ENCODE measurements at regions not wholly inside any gene's neighbourhood (a gene's known extent, or its start where the extent isn't known, plus 50 kb on each side); places are given as distances from the start of the nearest gene placed in this dataset.

- Histone ChIP-seq H3K27me3 (ENCODE audit: low read depth) (no peaks in the 10 kb centered on the region), H3K4me1 (no peaks in the 10 kb centered on the region), H3K4me3 (no peak overlapping the region), H3K36me3 (replicated peaks) (no peaks in the 10 kb centered on the region), H3K9me3 (no peaks in the 10 kb centered on the region)
- no peak for DNase-seq (ENCODE audit: low spot score in 2 of 2)
- in situ Hi-C loops (cut with MboI; ENCODE audit: low sequenced_read_pairs), result no loop called here
These were observed 125.4 kb downstream of the RNASET2 start for GRCh38 chr6:166830891-166831363.

- Histone ChIP-seq H3K4me1 (no peaks in the 10 kb centered on the region), H3K27me3 (ENCODE audit: low read depth) (no peaks in the 10 kb centered on the region), H3K4me3 (no peak overlapping the region), H3K9me3 (no peaks in the 10 kb centered on the region), H3K36me3 (replicated peaks) (no peaks in the 10 kb centered on the region)
- DNase-seq (ENCODE audit: low spot score in 2 of 2), result no peak
- in situ Hi-C loops (cut with MboI; ENCODE audit: low sequenced_read_pairs), result no loop called here
These were observed 126.0 kb downstream of the RNASET2 start for GRCh38 chr6:166830185-166830890.

GRCh38 chr6:166826264-166826663 is 130.1 kb downstream of the RNASET2 start:
- Histone ChIP-seq H3K4me3 (no peak overlapping the region), H3K4me1 (no peaks in the 10 kb centered on the region)
- DNase-seq (ENCODE audit: low spot score in 2 of 2), result no peak

GRCh38 chr6:166825553-166826145 is 130.7 kb downstream of the RNASET2 start:
- no peaks in the 10 kb centered on the region for H3K4me1 ChIP-seq
- in situ Hi-C loops (cut with MboI; ENCODE audit: low sequenced_read_pairs), result no loop called here
- no peaks in the 10 kb centered on the region for H3K27me3 ChIP-seq (ENCODE audit: low read depth)
- H3K9me3 ChIP-seq, result no peaks in the 10 kb centered on the region
- no peak for DNase-seq (ENCODE audit: low spot score in 2 of 2)
- H3K4me3 ChIP-seq, result no peak overlapping the region
- H3K36me3 ChIP-seq (replicated peaks), result no peaks in the 10 kb centered on the region

More at GRCh38 chr6:166826264-166826663, 130.1 kb downstream of the RNASET2 start:
- Histone ChIP-seq H3K9me3 (no peaks in the 10 kb centered on the region), H3K36me3 (replicated peaks) (no peaks in the 10 kb centered on the region), H3K27me3 (ENCODE audit: low read depth) (no peaks in the 10 kb centered on the region)
- in situ Hi-C loops (cut with MboI; ENCODE audit: low sequenced_read_pairs), result no loop called here

GRCh38 chr6:166824880-166825250 is 131.5 kb downstream of the RNASET2 start:
- no peaks in the 10 kb centered on the region for H3K4me1 ChIP-seq
- DNase-seq (ENCODE audit: low spot score in 2 of 2), result no peak
- no peaks in the 10 kb centered on the region for H3K27me3 ChIP-seq (ENCODE audit: low read depth)
- H3K9me3 ChIP-seq, result no peaks in the 10 kb centered on the region
- in situ Hi-C loops (cut with MboI; ENCODE audit: low sequenced_read_pairs), result no loop called here
- no peaks in the 10 kb centered on the region for H3K36me3 ChIP-seq (replicated peaks)
- H3K4me3 ChIP-seq, result no peak overlapping the region

- Histone ChIP-seq H3K9me3 (no peaks in the 10 kb centered on the region), H3K4me3 (no peak overlapping the region), H3K4me1 (no peaks in the 10 kb centered on the region), H3K27me3 (ENCODE audit: low read depth) (no peaks in the 10 kb centered on the region), H3K36me3 (replicated peaks) (no peaks in the 10 kb centered on the region)
- in situ Hi-C loops (cut with MboI; ENCODE audit: low sequenced_read_pairs), result no loop called here
- DNase-seq (ENCODE audit: low spot score in 2 of 2), result no peak
These were observed 132.0 kb downstream of the RNASET2 start for GRCh38 chr6:166824146-166824879.

- no peak overlapping the region for H3K4me3 ChIP-seq
- H3K27me3 ChIP-seq (ENCODE audit: low read depth), result no peaks in the 10 kb centered on the region
- no peaks in the 10 kb centered on the region for H3K9me3 ChIP-seq
- no peak for DNase-seq (ENCODE audit: low spot score in 2 of 2)
- no peaks in the 10 kb centered on the region for H3K36me3 ChIP-seq (replicated peaks)
- in situ Hi-C loops (cut with MboI; ENCODE audit: low sequenced_read_pairs), result no loop called here
- H3K4me1 ChIP-seq, result no peaks in the 10 kb centered on the region
These were observed 133.7 kb downstream of the RNASET2 start for GRCh38 chr6:166822609-166823008.

- no peaks in the 10 kb centered on the region for H3K36me3 ChIP-seq (replicated peaks)
- in situ Hi-C loops (cut with MboI; ENCODE audit: low sequenced_read_pairs), result no loop called here
- H3K9me3 ChIP-seq, result no peaks in the 10 kb centered on the region
- no peaks in the 10 kb centered on the region for H3K27me3 ChIP-seq (ENCODE audit: low read depth)
- no peaks in the 10 kb centered on the region for H3K4me1 ChIP-seq
- no peak for DNase-seq (ENCODE audit: low spot score in 2 of 2)
- H3K4me3 ChIP-seq, result no peak overlapping the region
These were observed 135.9 kb downstream of the RNASET2 start for GRCh38 chr6:166820483-166820882.

- Histone ChIP-seq H3K4me1 (no peaks in the 10 kb centered on the region), H3K9me3 (no peaks in the 10 kb centered on the region), H3K27me3 (ENCODE audit: low read depth) (no peaks in the 10 kb centered on the region), H3K4me3 (no peak overlapping the region), H3K36me3 (replicated peaks) (no peaks in the 10 kb centered on the region)
- DNase-seq (ENCODE audit: low spot score in 2 of 2), result no peak
- in situ Hi-C loops (cut with MboI; ENCODE audit: low sequenced_read_pairs), result no loop called here
These were observed 136.3 kb downstream of the RNASET2 start for GRCh38 chr6:166820070-166820469.

GRCh38 chr6:166815629-166816028 is 140.7 kb downstream of the RNASET2 start:
- Histone ChIP-seq H3K4me1 (no peaks in the 10 kb centered on the region), H3K27me3 (ENCODE audit: low read depth) (no peaks in the 10 kb centered on the region), H3K4me3 (no peak overlapping the region), H3K9me3 (no peaks in the 10 kb centered on the region), H3K36me3 (replicated peaks) (no peaks in the 10 kb centered on the region)
- peak in 1 of 2 experiments; percentile 35 for DNase-seq (ENCODE audit: low spot score in 2 of 2)
- in situ Hi-C loops (cut with MboI; ENCODE audit: low sequenced_read_pairs), result no loop called here

GRCh38 chr6:166814390-166814789 is 142.0 kb downstream of the RNASET2 start:
- in situ Hi-C loops (cut with MboI; ENCODE audit: low sequenced_read_pairs), result no loop called here
- no peak overlapping the region for H3K4me3 ChIP-seq
- no peaks in the 10 kb centered on the region for H3K36me3 ChIP-seq (replicated peaks)
- no peak for DNase-seq (ENCODE audit: low spot score in 2 of 2)
- no peaks in the 10 kb centered on the region for H3K9me3 ChIP-seq
- H3K27me3 ChIP-seq (ENCODE audit: low read depth), result no peaks in the 10 kb centered on the region
- no peaks in the 10 kb centered on the region for H3K4me1 ChIP-seq

GRCh38 chr6:166813461-166813860 is 142.9 kb downstream of the RNASET2 start:
- no peak for DNase-seq (ENCODE audit: low spot score in 2 of 2)
- H3K4me3 ChIP-seq, result no peak overlapping the region
- no peaks in the 10 kb centered on the region for H3K4me1 ChIP-seq
- H3K36me3 ChIP-seq (replicated peaks), result no peaks in the 10 kb centered on the region
- in situ Hi-C loops (cut with MboI; ENCODE audit: low sequenced_read_pairs), result no loop called here
- H3K27me3 ChIP-seq (ENCODE audit: low read depth), result no peaks in the 10 kb centered on the region
- no peaks in the 10 kb centered on the region for H3K9me3 ChIP-seq

- Histone ChIP-seq H3K36me3 (replicated peaks) (no peaks in the 10 kb centered on the region), H3K4me1 (no peaks in the 10 kb centered on the region), H3K9me3 (peaks cover 3% of the 10 kb centered on the region), H3K4me3 (no peak overlapping the region), H3K27me3 (ENCODE audit: low read depth) (no peaks in the 10 kb centered on the region)
- in situ Hi-C loops (cut with MboI; ENCODE audit: low sequenced_read_pairs), result no loop called here
- DNase-seq (ENCODE audit: low spot score in 2 of 2), result no peak
These were observed 145.5 kb downstream of the RNASET2 start for GRCh38 chr6:166810864-166811263.

GRCh38 chr6:166809721-166810120 is 146.6 kb downstream of the RNASET2 start:
- no peak overlapping the region for H3K4me3 ChIP-seq
- H3K27me3 ChIP-seq (ENCODE audit: low read depth), result no peaks in the 10 kb centered on the region
- no peak for DNase-seq (ENCODE audit: low spot score in 2 of 2)
- H3K9me3 ChIP-seq, result peaks cover 6% of the 10 kb centered on the region
- no peaks in the 10 kb centered on the region for H3K4me1 ChIP-seq
- in situ Hi-C loops (cut with MboI; ENCODE audit: low sequenced_read_pairs), result no loop called here
- no peaks in the 10 kb centered on the region for H3K36me3 ChIP-seq (replicated peaks)
